HG03460 (cell line): ENCODE measurements at regions not wholly inside any gene's neighbourhood (a gene's known extent, or its start where the extent isn't known, plus 50 kb on each side); places are given as distances from the start of the nearest gene placed in this dataset.
A peak's percentile ranks its signal among the peaks of the same experiment; 100 is the strongest.
"Not testable (repeated sequence)": the region's sequence is repeated elsewhere in the genome, so short reads cannot be mapped to it uniquely, and the experiment has no call there.

ENCODE experiments used
- ATAC-seq: cut with Tn5 transposase; IDR thresholded peaks from one replicate; pipeline ENCODE4 v1.9.1; 2021; ENCODE audit not compliant: unreplicated experiment

DNA sequence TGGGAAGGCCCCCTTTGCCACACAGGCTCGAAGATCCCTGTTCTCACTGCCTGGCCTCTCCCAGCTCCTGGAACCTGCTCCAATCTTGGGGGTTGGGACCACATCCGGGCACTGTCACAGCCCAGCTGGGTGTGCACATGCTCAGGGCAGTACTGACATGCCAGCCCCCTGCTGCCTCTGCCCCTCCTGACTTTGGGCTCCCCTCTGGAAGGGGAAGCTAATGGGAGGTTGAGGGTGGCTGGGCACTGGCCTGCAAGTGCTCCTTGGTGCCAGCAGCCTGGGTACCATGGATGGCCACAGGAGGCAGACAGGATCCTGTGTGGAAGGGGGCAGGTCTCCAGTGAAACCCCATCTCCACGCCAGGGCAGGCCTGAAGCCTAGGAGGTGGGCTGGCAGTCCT is 126.1 kb upstream of the NOL4 start:
- ATAC-seq, result no peak

DNA sequence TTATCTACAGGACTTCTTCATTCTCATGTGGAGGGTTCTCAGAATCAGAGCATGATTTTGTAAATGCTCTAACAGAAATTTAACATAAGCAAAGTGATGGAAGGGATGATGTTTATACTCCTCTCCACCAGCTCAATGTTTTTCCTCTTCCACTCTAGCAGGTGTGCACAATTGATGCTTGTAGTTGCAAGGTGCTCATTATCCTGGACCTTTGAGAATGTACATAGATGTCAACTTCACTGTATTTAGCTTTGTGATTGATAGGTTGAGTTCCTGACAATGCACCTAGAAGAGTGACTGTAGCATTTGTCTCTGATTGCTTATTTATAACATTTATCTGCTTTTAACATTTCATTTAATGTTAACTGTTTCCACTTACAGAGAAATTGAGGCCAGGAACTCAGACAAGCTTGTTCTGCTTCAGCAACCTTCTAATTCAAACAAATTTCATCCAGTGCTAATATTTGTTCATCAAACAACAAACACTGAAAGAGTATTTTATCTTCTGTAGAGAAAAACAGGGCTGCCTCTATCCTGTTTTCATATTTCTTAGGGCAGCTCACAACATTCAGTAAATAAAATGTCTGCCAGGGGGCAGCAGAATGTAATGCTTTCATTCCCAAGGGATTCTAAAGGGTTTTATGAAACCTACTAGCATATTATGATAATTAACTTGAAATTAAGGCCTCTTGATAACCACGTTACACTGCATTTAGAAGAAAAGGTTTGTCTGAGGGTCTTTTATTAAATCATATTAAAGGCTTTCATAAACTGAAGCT is 127.9 kb upstream of the NOL4 start:
- ATAC-seq, result no peak

DNA sequence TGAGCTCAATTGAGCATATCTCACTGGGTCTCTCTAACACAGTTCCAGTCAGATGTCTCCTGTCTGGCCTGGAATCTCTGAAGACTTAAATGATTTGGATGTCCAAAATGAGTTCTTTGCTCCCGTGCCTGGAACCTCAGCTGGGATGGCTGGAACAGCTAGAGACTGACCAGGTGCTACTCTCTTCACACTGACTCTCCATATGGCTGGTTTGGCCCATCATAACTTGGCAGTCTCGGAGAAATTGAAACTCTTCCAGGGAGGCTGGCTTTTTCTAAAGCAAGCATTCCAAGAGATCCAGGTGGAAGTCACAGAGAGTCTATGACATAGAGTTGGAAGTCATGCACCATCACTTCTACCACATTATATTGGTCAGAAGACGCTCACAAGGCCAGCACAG is 129.6 kb upstream of the NOL4 start:
- no peak for ATAC-seq

DNA sequence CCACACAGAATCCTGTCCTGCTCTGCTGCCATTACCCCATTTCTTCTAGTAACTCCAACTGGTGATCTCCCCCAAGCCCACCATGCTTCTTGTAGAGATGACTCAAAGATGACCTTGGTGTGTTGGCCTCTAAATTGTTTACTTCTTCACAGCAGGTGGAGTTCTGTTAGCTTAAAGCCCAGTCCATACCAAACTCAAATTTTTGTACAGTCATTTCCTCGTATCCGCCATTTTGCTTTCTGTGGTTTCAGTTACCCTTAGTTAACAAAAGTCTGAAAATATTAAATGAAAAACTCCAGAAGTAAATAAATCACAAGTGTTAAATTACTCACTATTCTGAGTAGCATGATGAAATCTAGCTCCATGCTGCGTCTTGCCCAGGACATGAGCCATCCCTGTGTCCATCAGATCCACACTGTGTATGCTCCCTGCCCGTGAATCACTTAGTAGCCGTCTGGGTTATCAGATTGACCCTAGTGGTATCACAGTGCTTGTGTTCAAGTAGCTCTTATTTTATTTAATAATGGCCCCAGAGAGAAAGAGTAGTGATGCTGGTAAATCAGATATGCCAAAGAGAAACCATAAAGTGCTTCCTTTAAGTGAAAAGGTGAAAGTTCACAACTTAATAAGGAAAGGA is 133.3 kb upstream of the NOL4 start:
- ATAC-seq, result no peak

DNA sequence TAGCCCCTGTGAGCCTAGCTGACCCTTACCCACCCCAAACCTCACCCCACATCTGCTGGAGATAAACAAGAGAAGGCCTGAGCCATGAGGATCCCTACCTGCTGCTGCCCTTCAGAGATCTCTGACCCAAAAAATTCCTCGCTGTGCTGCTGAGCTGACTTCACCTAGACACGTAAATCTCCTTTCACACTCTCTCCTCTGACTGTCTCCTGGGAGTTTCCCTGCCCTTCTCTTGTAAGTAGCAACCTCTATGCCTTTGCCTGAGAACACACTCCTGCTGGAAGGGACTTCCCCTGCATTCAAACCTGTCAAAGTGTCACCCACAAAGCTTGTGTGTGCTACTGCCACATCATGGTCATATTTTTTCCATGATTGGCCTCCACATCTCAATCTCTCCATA is 134.2 kb upstream of the NOL4 start:
- peak; percentile 90 for ATAC-seq

DNA sequence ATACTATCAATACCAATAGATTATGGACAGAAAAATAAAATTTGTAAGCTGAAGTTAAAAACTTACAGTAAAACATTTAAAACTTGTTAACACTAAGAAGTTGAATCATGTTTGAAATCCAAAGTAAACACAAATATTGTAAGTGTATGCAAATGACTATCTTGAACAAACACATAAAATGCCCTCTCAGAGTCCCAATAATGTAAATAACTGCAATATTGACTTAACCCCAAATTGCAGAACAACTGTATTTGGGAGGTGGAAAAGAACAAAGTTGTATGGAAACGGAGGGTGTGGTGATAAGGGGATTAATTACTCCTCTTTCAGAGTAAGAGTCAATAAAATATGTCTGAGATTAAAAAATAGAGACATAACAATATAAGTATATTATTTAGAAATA is 140.0 kb upstream of the NOL4 start:
- ATAC-seq, result no peak

DNA sequence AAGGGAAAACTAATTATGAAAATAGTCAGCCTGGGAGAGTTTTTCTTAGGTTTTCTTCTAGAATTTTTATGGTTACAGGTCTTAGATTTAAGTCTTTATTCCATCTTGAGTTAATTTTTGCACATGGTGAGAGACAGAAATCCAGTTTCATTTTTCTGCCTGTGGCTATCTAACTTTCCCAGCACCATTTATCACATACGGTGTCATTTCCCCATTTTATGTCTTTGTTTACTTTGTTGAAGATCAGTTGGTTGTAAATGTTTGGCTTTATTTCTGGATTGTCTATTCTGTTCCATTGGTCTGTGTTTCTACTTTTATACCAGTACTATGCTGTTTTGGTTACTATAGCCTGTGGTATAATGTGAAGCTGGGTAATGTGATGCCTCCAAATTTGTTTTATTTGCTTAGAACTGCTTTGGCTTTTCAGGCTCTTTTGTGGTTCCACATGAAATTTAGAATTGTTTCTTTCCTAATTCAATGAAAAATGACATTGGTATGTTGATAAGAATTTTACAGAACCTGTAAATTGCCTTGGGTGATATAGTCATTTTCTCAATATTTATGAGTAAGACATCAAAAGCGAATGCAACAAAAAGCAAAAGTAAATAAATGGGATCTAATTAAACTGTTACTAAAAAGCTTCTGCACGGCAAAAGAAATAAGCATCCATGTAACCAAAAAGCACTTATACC is 146.1 kb upstream of the NOL4 start:
- ATAC-seq, result no peak

DNA sequence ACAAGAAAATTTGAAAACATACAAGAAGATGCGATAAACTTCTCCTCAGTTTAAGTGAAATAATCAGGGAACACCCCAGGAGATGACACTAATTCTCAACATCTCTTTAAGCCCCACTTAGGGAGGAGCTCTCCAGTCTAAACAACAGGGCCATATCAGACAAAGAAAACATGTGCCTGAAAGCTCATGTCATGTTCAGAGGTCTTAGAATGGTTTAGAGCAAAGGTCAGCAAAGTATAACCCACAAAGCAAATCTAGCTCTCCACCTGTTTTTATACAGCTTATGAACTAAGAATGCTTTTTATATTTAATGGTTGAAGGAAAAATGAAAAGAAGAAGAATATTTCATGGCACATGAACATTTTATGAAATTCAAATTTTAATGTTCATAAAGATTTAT is 155.6 kb upstream of the NOL4 start:
- ATAC-seq, result no peak

DNA sequence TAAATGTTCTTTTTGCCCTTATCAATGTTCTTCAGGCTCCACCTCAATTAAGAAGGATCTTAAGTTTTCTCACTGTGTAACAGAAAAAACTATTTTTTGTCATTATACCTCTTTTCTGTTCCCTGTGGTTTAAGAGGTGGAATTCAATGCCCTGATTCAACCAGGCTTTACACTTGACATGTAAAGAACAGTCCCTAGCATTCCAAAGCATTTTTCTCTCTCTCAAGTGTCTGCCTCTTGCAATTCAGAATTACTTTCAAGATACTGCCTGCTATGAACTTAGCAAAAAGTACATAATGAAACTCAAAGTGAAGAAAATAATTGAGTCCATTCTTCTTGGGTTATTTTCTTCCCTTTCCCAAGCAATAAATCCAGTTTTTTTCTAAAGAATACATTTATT is 160.6 kb upstream of the NOL4 start:
- no peak for ATAC-seq

DNA sequence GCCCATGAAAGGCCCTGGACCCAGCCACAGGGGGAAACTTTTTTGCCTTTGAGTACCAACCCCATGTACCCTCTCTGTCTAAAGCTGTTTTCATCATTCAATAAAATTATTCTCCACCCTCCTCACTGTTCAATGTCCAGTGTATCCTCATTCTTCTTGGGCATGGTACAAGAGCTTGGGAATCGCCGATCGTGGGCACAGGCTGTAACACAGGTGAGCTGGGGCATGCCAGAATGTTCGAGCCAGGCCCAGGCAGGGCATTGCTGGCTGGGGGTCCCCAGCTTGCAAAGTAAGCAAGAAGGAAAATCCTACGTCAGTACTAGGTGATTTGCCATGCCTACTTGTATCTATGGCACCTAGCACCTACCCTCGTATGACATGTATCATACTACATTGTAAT is 162.1 kb upstream of the NOL4 start:
- no peak for ATAC-seq

DNA sequence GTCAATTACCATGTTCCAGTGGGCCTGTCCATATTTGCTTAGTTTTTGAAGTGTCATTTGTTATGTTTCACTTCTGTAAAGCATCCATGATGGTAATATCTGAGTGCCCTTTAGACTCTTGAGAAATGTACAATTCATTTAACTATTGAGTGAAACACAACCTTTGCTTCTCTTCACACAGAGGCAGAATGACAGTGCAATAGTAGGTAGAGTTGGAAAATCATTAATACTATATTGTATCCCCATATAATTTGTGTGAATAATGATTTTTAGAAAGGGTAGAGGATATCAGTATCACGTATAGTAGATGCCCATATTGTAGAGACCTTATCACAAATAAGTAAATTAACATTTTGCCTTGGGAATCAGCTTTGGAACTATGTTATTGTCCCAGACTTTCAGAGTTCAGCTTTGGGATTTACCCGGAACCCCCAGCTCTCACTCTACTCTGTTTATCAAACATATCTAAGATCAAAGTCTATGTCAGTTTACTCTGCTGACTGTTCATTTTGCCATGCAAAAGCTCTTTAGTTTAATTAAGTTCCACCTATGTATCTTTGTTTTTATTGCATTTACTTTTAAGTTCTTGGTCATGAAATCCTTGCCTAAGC is 172.7 kb upstream of the NOL4 start:
- no peak for ATAC-seq

DNA sequence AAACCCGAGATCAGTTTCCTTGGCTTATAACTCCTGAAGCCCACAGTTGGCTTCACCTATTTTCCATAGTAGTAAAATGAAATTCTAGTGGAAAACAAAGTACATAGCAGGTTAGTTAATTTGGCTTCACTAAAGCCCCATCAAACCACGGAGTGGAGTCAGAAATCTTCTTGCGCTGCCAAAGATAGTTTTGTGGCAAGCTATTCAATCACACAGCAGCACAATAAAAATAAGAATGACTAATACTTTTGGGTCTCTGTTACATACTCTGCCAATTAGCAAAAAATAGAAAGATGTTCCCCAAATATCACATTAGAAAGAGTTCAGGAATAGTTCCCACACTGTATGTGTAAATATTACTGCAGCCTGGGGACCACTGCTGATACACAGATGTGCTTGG is 175.2 kb upstream of the NOL4 start:
- no peak for ATAC-seq

DNA sequence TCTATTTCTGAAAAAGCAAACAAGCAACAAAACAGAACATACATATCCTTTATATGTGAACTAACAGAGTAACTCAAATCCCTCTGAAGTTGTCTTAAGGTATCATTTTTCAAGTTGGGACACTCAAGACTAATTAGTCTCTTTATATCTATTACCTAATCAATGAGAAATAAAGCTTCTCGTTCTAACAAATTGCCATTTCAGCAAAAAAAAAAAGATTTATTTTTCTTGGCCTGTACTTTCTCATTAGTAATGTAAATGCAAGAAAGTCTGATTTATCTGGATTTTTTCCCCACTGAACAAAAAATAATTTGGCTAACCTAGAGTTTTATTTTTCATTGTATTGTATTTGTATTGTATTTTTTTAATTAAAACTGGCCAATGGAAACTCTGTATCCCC is 176.1 kb upstream of the NOL4 start:
- ATAC-seq, result no peak

DNA sequence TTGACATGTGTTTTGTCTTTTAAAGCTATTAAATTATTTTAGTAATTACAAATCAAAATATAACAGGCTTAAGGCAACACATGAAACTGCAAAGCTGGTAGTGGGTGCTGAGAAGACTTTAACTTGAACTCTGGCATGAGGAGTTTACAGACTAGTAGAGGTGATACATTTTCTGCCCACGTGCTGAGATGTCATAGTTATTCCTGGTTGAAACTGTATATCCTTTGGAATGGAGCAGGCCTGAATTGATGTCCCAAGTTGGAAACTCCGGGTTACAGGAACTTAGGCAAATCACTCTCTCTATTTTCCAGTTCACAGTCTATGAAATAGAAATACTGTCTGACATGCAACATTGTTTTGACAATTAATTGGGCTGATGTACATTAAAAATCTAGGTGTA is 177.1 kb upstream of the NOL4 start:
- ATAC-seq, result no peak

DNA sequence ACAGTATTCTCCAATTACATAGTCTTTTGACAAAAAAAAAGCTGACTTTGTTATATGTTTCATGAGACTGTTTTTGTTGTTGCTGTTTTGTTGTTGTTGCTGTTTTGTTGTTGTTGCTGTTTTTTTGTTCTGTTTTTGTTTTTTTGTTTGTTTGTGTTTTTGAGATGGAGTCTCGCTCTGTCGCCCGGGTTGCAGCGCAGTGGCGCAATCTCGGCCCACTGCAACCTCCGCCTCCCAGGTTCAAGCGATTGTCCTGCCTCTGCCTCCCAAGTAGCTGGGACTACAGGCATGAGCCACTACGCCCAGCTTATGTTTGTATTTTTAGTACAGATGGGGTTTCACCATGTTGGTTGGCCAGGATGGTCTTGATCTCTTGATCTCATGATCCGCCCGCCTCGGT is 182.8 kb upstream of the NOL4 start:
- not testable (repeated sequence) for ATAC-seq

DNA sequence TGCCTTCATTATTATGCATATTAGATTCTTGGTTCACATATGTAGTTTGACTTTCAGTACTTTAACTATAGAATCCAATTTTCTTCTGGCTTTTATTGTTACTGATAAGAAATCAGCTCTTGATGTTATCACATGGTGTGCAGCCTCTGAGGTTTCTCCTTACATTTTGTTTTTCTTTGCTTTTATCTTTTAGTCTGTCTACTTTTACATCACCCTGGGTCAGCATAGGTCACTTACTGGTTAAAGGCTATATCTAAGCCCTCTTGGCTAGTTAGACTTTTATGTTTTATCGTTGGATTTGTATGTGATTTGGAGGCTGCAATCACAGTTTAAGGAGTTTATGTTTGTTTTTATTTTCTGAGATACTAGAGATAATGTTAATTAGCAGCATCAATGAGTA is 187.2 kb upstream of the NOL4 start:
- ATAC-seq, result no peak

DNA sequence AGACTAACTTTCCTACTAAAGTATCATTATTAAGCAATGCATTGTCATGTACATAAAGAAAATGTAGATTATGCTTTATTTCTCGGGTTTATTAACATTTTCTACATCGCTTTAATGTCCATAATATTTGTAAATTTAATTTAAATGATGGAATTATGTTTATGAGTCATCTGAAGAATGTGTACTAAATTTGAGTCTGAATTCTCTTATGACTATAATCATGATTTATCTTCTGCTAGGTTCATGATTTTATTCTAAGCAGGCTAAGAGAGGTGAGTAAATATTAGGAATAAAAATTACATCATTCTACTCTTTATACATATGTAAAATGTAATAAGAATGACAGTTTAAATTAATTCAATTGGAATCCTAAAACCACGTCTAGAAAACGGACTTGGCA is 206.3 kb upstream of the NOL4 start:
- no peak for ATAC-seq

DNA sequence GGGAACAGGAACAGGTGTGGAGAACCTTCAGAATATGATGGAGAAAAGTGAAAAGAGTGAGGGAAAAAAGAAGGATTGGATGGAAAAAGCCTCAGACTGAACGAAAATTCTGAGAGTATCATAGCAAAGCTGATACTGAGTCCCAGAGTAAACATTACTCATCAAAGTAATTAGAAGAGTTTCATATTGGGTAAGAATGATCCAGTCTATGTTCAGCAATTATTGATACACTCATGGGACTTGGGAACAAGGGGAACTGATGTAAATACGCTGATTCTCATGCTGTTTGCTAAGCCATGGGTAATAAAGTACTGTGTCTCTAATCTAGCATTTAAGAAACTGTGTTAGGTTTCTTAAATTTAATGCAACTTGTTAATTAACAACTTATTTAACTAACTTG is 219.9 kb upstream of the NOL4 start:
- ATAC-seq, result no peak

DNA sequence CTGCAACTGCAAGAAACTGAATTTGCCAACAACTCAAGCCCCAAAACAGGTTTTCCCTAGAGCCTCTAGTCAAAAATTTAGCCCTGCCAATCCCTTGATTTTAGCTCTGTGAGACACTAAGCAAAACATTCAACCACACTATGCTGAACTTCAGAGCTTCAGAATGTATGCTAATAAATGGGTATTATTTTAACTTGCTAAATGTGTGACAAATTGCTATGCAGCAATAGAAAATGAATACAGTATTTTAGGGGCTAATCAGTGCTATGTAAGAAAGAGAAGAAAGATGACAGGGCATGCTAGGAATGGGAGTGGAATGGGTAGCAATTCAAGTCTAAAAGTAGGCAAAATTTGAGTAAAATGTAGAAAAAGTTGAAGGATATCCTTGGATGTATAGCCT is 223.9 kb upstream of the NOL4 start:
- ATAC-seq, result no peak

DNA sequence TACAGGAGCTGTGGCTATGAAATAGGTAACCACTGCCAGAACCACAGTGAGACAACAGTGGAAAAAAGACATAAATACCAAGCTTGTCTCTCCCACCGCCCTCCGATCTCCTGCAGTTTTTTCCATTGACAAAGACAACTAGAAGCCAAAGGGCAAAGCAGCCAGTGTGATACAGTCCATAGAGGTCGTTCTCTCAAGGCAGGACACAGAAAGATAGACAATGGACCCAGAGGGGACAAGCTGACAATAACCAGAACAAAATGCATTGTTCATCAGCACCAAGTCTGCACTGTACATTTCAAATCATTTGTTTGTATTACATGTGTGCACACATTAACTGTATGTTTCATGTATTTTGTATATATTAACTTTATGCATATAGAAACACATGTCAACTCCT is 233.0 kb upstream of the NOL4 start:
- no peak for ATAC-seq

DNA sequence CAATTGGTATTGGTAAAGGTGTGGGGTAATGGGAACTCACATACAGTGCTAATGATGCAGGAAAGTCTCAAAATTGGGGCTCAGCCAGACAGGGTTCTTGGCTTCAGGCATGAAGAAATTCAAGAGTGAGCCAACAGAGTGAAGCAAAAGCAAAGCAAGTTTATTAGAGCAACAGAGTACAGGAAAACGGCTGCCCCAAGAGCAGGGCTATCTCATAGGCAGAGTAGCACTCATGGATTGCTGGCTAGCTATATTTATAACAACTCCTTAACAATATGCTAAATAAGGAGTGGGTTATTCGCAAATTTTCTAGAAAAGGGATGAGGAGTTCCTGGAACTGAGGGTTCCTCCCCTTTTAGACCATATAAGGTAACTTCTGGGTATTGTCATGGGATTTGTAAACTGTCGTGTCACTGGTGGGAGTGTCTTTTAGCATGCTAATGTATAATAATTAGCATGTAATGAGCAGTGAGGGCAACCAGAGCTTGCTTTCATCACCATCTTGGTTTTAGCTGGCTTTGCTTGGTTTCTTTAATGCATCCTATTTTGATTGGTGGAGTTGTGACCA is 233.8 kb upstream of the NOL4 start:
- ATAC-seq, result no peak

DNA sequence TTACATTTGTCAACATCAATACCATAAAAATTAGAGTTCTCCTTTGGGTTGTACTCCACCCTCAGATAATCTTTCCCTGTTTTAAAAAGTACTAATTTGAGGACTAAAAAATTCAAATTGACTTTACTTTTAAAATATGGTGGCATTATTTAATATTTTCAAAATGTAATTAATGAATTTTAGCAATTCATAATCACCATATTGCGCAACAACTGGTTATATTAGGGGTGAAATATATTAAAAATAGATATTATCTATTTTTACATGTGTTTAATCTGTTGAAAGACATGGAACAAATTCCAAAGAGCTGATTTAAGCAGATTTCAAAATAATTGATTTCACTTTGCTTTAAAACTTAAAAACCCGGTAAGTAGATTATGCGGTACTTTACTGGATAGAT is 236.6 kb upstream of the NOL4 start:
- no peak for ATAC-seq
